ENCODE measurements at regions not wholly inside any gene's neighbourhood (a gene's known extent, or its start where the extent isn't known, plus 50 kb on each side); places are given as distances from the start of the nearest gene placed in this dataset.

DNA sequence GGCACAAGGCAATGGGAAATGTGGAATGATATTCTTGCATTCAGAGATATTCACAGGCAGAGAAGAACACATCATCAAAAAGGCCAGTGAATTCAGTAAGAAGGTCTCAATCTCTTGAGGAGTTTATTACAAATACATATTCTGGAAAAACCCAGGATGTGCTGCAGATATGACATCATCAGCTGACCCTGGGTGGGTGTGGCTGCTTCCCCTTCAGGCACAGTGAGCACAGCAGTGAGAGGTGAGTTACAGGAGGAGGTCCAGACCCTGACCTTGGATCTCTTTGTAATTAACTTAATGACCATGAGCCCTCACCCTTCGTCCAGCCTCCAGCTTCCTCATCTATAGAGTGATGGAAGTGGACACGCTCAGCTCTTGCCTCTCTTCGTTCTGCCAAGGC, 147.5 kb upstream of the SYNDIG1 start:
- Histone ChIP-seq H3K9me3 (ENCODE audit: control insufficient read depth, insufficient read depth, low read depth, low read length) (no peaks in the 10 kb centered on the region), H3K27ac (ENCODE audit: low read length) (no peak overlapping the region), H3K27me3 (ENCODE audit: control insufficient read depth, insufficient read depth, low read length) (no peaks in the 10 kb centered on the region), H3K4me3 (ENCODE audit: low read depth in 2 of 2, low read length in 2 of 2) (no peak overlapping the region), H3K4me1 (ENCODE audit: control insufficient read depth, insufficient read depth, low read length) (no peaks in the 10 kb centered on the region), H3K36me3 (ENCODE audit: control insufficient read depth, insufficient read depth, low read length) (no peaks in the 10 kb centered on the region)
- ATAC-seq (no peak), DNase-seq (ENCODE audit: low read depth, low spot score) (no peak)
- no peak for TF ChIP-seq TCF7L2 (IDR thresholded peaks at IDR 0.05; ENCODE audit: low read depth, low read length)
- no peak for TF ChIP-seq CTCF (IDR thresholded peaks at IDR 0.05)
- no peak for TF ChIP-seq REST (IDR thresholded peaks at IDR 0.05; ENCODE audit: insufficient read depth in 1 of 2, low read depth in 2 of 2, low read length in 1 of 2)
- ChIA-PET POLR2A (no interaction called here), CTCF (no interaction called here)
- intact Hi-C loops (cut with micrococcal nuclease; ENCODE audit: unreplicated experiment) (no loop called here), in situ Hi-C loops (cut with HindIII; ENCODE audit: low pct_unique_long_range_greater_than_20kb, low sequenced_read_pairs) (no loop called here)
- no TSS peak for BruUV-seq (replicated peaks)

DNA sequence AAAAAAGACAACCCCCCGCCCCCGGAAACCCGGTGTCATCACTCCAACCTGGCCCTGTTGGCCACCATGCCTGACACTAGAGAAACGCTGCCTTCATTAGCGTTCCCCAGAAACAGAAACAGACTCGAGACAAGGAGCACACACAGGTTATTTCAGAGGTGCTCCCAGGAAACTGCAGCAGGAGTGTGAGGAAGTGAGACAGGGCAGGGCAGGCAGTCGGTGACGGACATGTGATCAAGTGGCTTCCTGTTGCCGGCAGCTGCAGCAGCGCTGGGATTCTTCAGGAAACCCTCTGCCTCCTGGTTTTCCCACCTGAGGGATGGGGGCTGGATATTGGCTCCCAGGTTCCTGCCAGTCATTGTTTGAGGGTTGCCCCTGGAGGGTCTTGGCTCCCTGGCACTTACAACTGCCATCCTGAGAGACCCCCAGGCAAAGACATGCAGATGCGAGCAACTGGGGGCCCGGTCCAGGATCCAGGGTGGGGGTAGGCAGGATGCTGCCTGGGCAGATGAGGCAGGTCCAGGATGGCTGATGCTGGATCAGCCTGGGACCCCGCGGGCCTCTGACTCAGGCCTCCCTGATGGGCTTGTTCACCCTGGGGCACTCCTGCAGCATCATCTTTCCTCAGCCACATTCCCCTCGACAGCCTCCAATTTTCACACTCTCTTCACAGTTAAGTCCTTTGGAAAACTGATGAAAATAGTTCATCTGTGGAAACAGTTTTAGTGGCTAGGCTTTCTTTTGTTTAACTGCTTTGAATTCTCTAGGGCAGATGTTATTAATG, 150.7 kb upstream of the SYNDIG1 start:
- Histone ChIP-seq H3K4me1 (ENCODE audit: control insufficient read depth, insufficient read depth, low read length) (no peaks in the 10 kb centered on the region), H3K27ac (ENCODE audit: low read length) (no peak overlapping the region), H3K27me3 (ENCODE audit: control insufficient read depth, insufficient read depth, low read length) (0 out of 2 replicates have a peak, but pooled peaks cover 2% of the 10 kb centered on the region), H3K9me3 (ENCODE audit: control insufficient read depth, insufficient read depth, low read depth, low read length) (no peaks in the 10 kb centered on the region), H3K36me3 (ENCODE audit: control insufficient read depth, insufficient read depth, low read length) (no peaks in the 10 kb centered on the region), H3K4me3 (ENCODE audit: low read depth in 2 of 2, low read length in 2 of 2) (no peak overlapping the region)
- DNase-seq (ENCODE audit: low read depth, low spot score) (no peak), ATAC-seq (no peak)
- TF ChIP-seq CTCF (IDR thresholded peaks at IDR 0.05) (no peak), REST (IDR thresholded peaks at IDR 0.05; ENCODE audit: insufficient read depth in 1 of 2, low read depth in 2 of 2, low read length in 1 of 2) (no peak), POLR2AphosphoS5 (IDR thresholded peaks at IDR 0.05; ENCODE audit: low read depth, low read length) (no peak), TCF7L2 (IDR thresholded peaks at IDR 0.05; ENCODE audit: low read depth, low read length) (no peak), SIN3A (IDR thresholded peaks at IDR 0.05; ENCODE audit: borderline replicate concordance, insufficient read depth, low read depth, low read length) (no peak)
- ChIA-PET CTCF (no interaction called here), POLR2A (no interaction called here)
- no TSS peak for BruUV-seq (replicated peaks)
- in situ Hi-C loops (cut with HindIII; ENCODE audit: low pct_unique_long_range_greater_than_20kb, low sequenced_read_pairs) (no loop called here), intact Hi-C loops (cut with micrococcal nuclease; ENCODE audit: unreplicated experiment) (no loop called here)
